H9 (cell line): ENCODE measurements at regions not wholly inside any gene's neighbourhood (a gene's known extent, or its start where the extent isn't known, plus 50 kb on each side); places are given as distances from the start of the nearest gene placed in this dataset.

Experiments used
- DNase-seq: peaks from one replicate; pipeline ENCODE4 v3.0.0-alpha.2; 2017
- H2AFZ ChIP-seq: one replicate; pipeline ENCODE4 v1.6.1; 2013; ENCODE audit warnings: mild to moderate bottlenecking, low read length, control low read depth, moderate library complexity
- H2AK5ac ChIP-seq: 2 replicates; pipeline ENCODE4 v1.6.1; 2013; ENCODE audit warnings: low read length, control low read depth, mixed read lengths; ENCODE audit not compliant: insufficient read length
- H2BK120ac ChIP-seq: one replicate; pipeline ENCODE4 v1.6.1; 2013; ENCODE audit warnings: low read depth, mild to moderate bottlenecking, low read length, control low read depth, inconsistent platforms; ENCODE audit not compliant: poor library complexity, severe bottlenecking
- H2BK12ac ChIP-seq: 2 replicates; pipeline ENCODE4 v1.6.1; 2013; ENCODE audit warnings: low read length, control low read depth, mixed read lengths, low read depth; ENCODE audit not compliant: insufficient read length
- H2BK15ac ChIP-seq: 2 replicates; pipeline ENCODE4 v1.6.1; 2013; ENCODE audit warnings: low read depth, low read length, control low read depth
- H2BK20ac ChIP-seq: one replicate; pipeline ENCODE4 v1.6.1; 2013; ENCODE audit warnings: low read depth, mild to moderate bottlenecking, low read length, control low read depth, inconsistent platforms; ENCODE audit not compliant: poor library complexity, severe bottlenecking
- H2BK5ac ChIP-seq: 2 replicates; pipeline ENCODE4 v1.6.1; 2013; ENCODE audit warnings: low read length, control low read depth, mixed read lengths; ENCODE audit not compliant: insufficient read length
- H3K14ac ChIP-seq: 2 replicates; pipeline ENCODE4 v1.6.1; 2013; ENCODE audit warnings: low read length, control low read depth; ENCODE audit not compliant: insufficient read depth
- H3K18ac ChIP-seq: 2 replicates; pipeline ENCODE4 v1.6.1; 2013; ENCODE audit warnings: low read depth, mild to moderate bottlenecking, mixed read lengths, low read length, control low read depth; ENCODE audit not compliant: insufficient read length
- H3K23ac ChIP-seq: 2 replicates; pipeline ENCODE4 v1.6.1; 2013; ENCODE audit warnings: low read length, control low read depth, mixed read lengths, low read depth; ENCODE audit not compliant: insufficient read length
- H3K23me2 ChIP-seq: 2 replicates; pipeline ENCODE4 v1.6.1; 2013; ENCODE audit warnings: low read depth, mild to moderate bottlenecking, mixed read lengths, low read length, control low read depth; ENCODE audit not compliant: insufficient read length, poor library complexity, severe bottlenecking
- H3K27ac ChIP-seq: 2 replicates; pipeline ENCODE4 v1.5.1; 2013; ENCODE audit warnings: low read length, control low read depth, mixed read lengths, low read depth; ENCODE audit not compliant: insufficient read length
- H3K27me3 ChIP-seq: 2 replicates; pipeline ENCODE4 v1.6.1; 2013; ENCODE audit warnings: low read length, control low read depth, inconsistent platforms; ENCODE audit not compliant: insufficient read depth
- H3K4ac ChIP-seq: 2 replicates; pipeline ENCODE4 v1.6.1; 2013; ENCODE audit warnings: low read depth, mild to moderate bottlenecking, control low read depth, inconsistent platforms, low read length, moderate library complexity
- H3K4me1 ChIP-seq: 2 replicates; pipeline ENCODE4 v1.6.1; 2013; ENCODE audit warnings: low read length, control low read depth, inconsistent platforms; ENCODE audit not compliant: insufficient read depth
- H3K4me2 ChIP-seq: 2 replicates; pipeline ENCODE4 v1.6.1; 2013; ENCODE audit warnings: low read length, control low read depth, mixed read lengths; ENCODE audit not compliant: insufficient read length, insufficient read depth
- H3K56ac ChIP-seq: 2 replicates; pipeline ENCODE4 v1.6.1; 2013; ENCODE audit warnings: low read depth, mild to moderate bottlenecking, mixed read lengths, low read length, control low read depth; ENCODE audit not compliant: insufficient read length
- H3K79me1 ChIP-seq: 2 replicates; pipeline ENCODE4 v1.6.1; 2013; ENCODE audit warnings: low read depth, mild to moderate bottlenecking, moderate library complexity, low read length, control low read depth, inconsistent platforms; ENCODE audit not compliant: insufficient read depth, poor library complexity, severe bottlenecking
- H3K79me2 ChIP-seq: 2 replicates; pipeline ENCODE4 v1.6.1; 2013; ENCODE audit warnings: low read length, control low read depth, inconsistent platforms; ENCODE audit not compliant: insufficient read depth
- H3K9ac ChIP-seq: 2 replicates; pipeline ENCODE4 v1.6.1; 2013; ENCODE audit warnings: low read length, control low read depth, mixed read lengths; ENCODE audit not compliant: insufficient read length; ENCODE audit errors: extremely low read depth
- H3K9me3 ChIP-seq: one replicate; pipeline ENCODE4 v1.6.1; 2013; ENCODE audit warnings: low read depth, low read length, inconsistent platforms; ENCODE audit not compliant: control insufficient read depth
- H3T11ph ChIP-seq: one replicate; pipeline ENCODE4 v1.6.1; 2013; ENCODE audit warnings: mild to moderate bottlenecking, low read length, control low read depth, inconsistent platforms
- H4K20me1 ChIP-seq: one replicate; pipeline ENCODE4 v1.6.1; 2013; ENCODE audit not compliant: control insufficient read depth, insufficient read length, insufficient read depth
- H4K5ac ChIP-seq: 2 replicates; pipeline ENCODE4 v1.6.1; 2013; ENCODE audit warnings: low read depth, mild to moderate bottlenecking, mixed read lengths, low read length, control low read depth; ENCODE audit not compliant: insufficient read length
- H4K8ac ChIP-seq: replicated peaks from 2 replicates; pipeline ENCODE4 v1.6.1; 2013; ENCODE audit warnings: low read length, control low read depth, mixed read lengths, low read depth; ENCODE audit not compliant: insufficient read length
- H4K91ac ChIP-seq: 2 replicates; pipeline ENCODE4 v1.6.1; 2013; ENCODE audit warnings: low read depth, mild to moderate bottlenecking, moderate library complexity, mixed read lengths, low read length, control low read depth; ENCODE audit not compliant: insufficient read length
- H3K27ac Mint-ChIP-seq, 3 experiments: 2 replicates in 2 of 3; 3 replicates in 1 of 3; pipeline ENCODE4 v1.8.0; 2020 to 2021; ENCODE audit warnings: mixed read lengths in 3 of 3, mild to moderate bottlenecking in 1 of 3, moderate library complexity in 1 of 3
- H3K27me3 Mint-ChIP-seq: 2 replicates; pipeline ENCODE4 v1.8.0; 2021; ENCODE audit warnings: low read depth, mild to moderate bottlenecking, moderate library complexity, mixed read lengths
- H3K36me3 Mint-ChIP-seq, 3 experiments: 2 replicates in 2 of 3; 3 replicates in 1 of 3; pipeline ENCODE4 v1.8.0; 2020 to 2021; ENCODE audit warnings: low read depth in 3 of 3, mixed read lengths in 3 of 3; ENCODE audit not compliant: insufficient read depth in 1 of 3
- H3K4me1 Mint-ChIP-seq, 2 experiments: 2 replicates each; pipeline ENCODE4 v1.8.0; 2020; ENCODE audit warnings: mixed read lengths in 2 of 2
- H3K4me3 Mint-ChIP-seq, 2 experiments: 2 replicates in 1 of 2; 3 replicates in 1 of 2; pipeline ENCODE4 v1.8.0; 2020 to 2021; ENCODE audit warnings: mild to moderate bottlenecking in 2 of 2, mixed read lengths in 2 of 2, moderate library complexity in 1 of 2
- H3K9me3 Mint-ChIP-seq, 2 experiments: 2 replicates in 1 of 2; 3 replicates in 1 of 2; pipeline ENCODE4 v1.8.0; 2020; ENCODE audit warnings: mild to moderate bottlenecking in 2 of 2, mixed read lengths in 2 of 2, moderate library complexity in 1 of 2
- CTCF ChIP-seq: fragments of 200-600 bp; sonication (generic); conservative IDR thresholded peaks from 3 replicates; pipeline ENCODE4 v1.8.0; 2021; ENCODE audit warnings: antibody characterized with exemption, mild to moderate bottlenecking
- WGBS: extraction: QIAGEN DNeasy Blood & Tissue Kit; methylation state at CpG from one replicate; pipeline ENCODE4 v1.1.7; 2013; ENCODE audit warnings: missing lambda C conversion rate, low lambda C conversion rate, mixed read lengths; ENCODE audit not compliant: insufficient read length; ENCODE audit errors: extremely low coverage; 5-methylcytosine and 5-hydroxymethylcytosine counted together

DNA sequence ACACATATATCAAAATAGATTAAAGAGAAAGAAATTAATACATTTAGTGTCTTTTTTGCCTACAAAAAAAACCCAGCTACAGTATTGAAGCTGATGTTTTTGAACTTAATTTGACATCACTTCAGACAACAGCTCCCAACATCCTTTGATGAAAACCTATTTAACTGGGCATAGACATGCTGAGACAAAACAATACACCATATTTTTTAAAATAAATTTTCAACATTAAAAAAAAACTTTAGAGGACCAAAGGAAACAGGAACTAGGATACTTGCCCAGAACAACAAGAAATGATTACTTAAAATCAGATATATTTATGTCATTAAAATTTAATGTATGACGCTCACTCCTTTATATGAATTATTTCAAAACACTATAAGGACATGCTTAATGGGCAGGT lies 178.1 kb downstream of the MREG start:
- Mint-ChIP-seq H3K27me3 (no peaks in the 10 kb centered on the region), H3K4me3 (no peak overlapping the region), H3K36me3 (no peaks in the 10 kb centered on the region), H3K27ac (no peak overlapping the region), H3K4me1 (peaks cover 3 to 6% of the 10 kb centered on the region in 2 experiments; a peak in 3 of 4 replicates), H3K9me3 (no peaks in the 10 kb centered on the region)
- H3K4me2 ChIP-seq = no peak overlapping the region
- H3K27me3 ChIP-seq = no peaks in the 10 kb centered on the region
- no peak overlapping the region for H2AK5ac ChIP-seq
- no peaks in the 10 kb centered on the region for H3K23me2 ChIP-seq
- no peaks in the 10 kb centered on the region for H4K20me1 ChIP-seq
- H3K9ac ChIP-seq = no peak overlapping the region
- no peak overlapping the region for H3K18ac ChIP-seq
- no peak overlapping the region for H2BK120ac ChIP-seq
- no peaks in the 10 kb centered on the region for H3K9me3 ChIP-seq
- H3K56ac ChIP-seq = no peak overlapping the region
- H3K79me1 ChIP-seq = no peaks in the 10 kb centered on the region
- no peak overlapping the region for H2BK15ac ChIP-seq
- no peak overlapping the region for H4K8ac ChIP-seq
- H2BK5ac ChIP-seq = no peak overlapping the region
- WGBS = no CpG with 5 or more reads among the region's 1 CpG
- no peaks in the 10 kb centered on the region for H3K79me2 ChIP-seq
- TF ChIP-seq CTCF = no peak
- no peak overlapping the region for H3K23ac ChIP-seq
- H4K5ac ChIP-seq = no peak overlapping the region
- H3K27ac ChIP-seq = no peak overlapping the region
- no peak overlapping the region for H3T11ph ChIP-seq
- no peak overlapping the region for H2BK20ac ChIP-seq
- no peak for DNase-seq
- no peak overlapping the region for H3K4ac ChIP-seq
- no peak overlapping the region for H2AFZ ChIP-seq
- no peak overlapping the region for H3K14ac ChIP-seq
- no peak overlapping the region for H2BK12ac ChIP-seq
- no peaks in the 10 kb centered on the region; the same call in 1 of the 2 replicates for H3K4me1 ChIP-seq
- no peak overlapping the region for H4K91ac ChIP-seq
